K562 (cell line): ENCODE measurements at regions not wholly inside any gene's neighbourhood (a gene's known extent, or its start where the extent isn't known, plus 50 kb on each side); places are given as distances from the start of the nearest gene placed in this dataset.

ENCODE experiments used
- ATAC-seq: fragments of 200-7000 bp; cut with Tn5 transposase; 3 replicates; pipeline ENCODE4 v1.9.1; 2020; ENCODE audit warnings: moderate library complexity
- BruUV-seq: library from RNA; stranded (reverse); fragments of 400-500 nt; replicated peaks from 2 replicates; lab custom pipeline; 2021; lab: Mats Ljungman, UMichigan
- CTCF ChIA-PET: fragments of 300-600 bp; formaldehyde crosslinking; extraction: SDS; loops from one replicate; lab custom pipeline; 2021; ENCODE audit warnings: low intra/inter-chr PET ratio; lab: Yijun Ruan, JAX
- POLR2A ChIA-PET: fragments of 300-600, 350-650 bp; sonication (Branson Sonifier 250); formaldehyde crosslinking; extraction: SDS; loops from one replicate; lab custom pipeline; 2021; ENCODE audit warnings: antibody characterized with exemption, inconsistent platforms; lab: Yijun Ruan, JAX
- DNase-seq, 4 experiments: peaks; one replicate each; pipeline versions ENCODE4 v3.0.0 to v3.0.0-alpha.2; 2011 to 2018; ENCODE audit warnings: low spot score in 3 of 4, mixed read lengths in 3 of 4; ENCODE audit errors: extremely low read depth in 1 of 4
- FAIRE-seq: peaks from 2 replicates; lab custom pipeline; 2011; peaks lifted over from hg19 to GRCh38; lab: Jason Lieb, UNC
- H2AFZ ChIP-seq: 2 replicates; pipeline ENCODE4 v1.6.0; 2011; ENCODE audit warnings: low read depth, low read length, control low read depth, inconsistent platforms
- H3K27ac ChIP-seq: fragments of 200-600 bp; 3 replicates; pipeline ENCODE4 v1.8.0; 2011; ENCODE audit warnings: low read depth, mild to moderate bottlenecking, control low read depth, inconsistent platforms, low read length, moderate library complexity, mixed read lengths; ENCODE audit errors: extremely low read depth
- H3K27me3 ChIP-seq, 2 experiments: fragments of 300-600 bp in 1 of 2; 2 replicates in 1 of 2; 3 replicates in 1 of 2; pipeline versions ENCODE4 v1.6.0 to v1.8.0; 2011; ENCODE audit warnings: inconsistent platforms in 2 of 2, low read length in 2 of 2, mild to moderate bottlenecking in 1 of 2, mixed read lengths in 1 of 2, moderate library complexity in 1 of 2; ENCODE audit not compliant: control insufficient read depth in 2 of 2, insufficient read depth in 2 of 2
- H3K36me3 ChIP-seq: fragments of 300-600 bp; 3 replicates; pipeline ENCODE4 v1.8.0; 2011; ENCODE audit warnings: mild to moderate bottlenecking, low read length, inconsistent platforms; ENCODE audit not compliant: control insufficient read depth, insufficient read depth
- H3K4me1 ChIP-seq, 2 experiments: fragments of 200-600 bp in 1 of 2; replicated peaks in 1 of 2; 2 replicates in 1 of 2; 3 replicates in 1 of 2; pipeline versions ENCODE4 v1.5.1 to v1.8.0; 2011; ENCODE audit warnings: inconsistent platforms in 2 of 2, low read length in 2 of 2, mild to moderate bottlenecking in 1 of 2, mixed read lengths in 1 of 2, moderate library complexity in 1 of 2; ENCODE audit not compliant: control insufficient read depth in 2 of 2, insufficient read depth in 2 of 2
- H3K4me2 ChIP-seq: 2 replicates; pipeline ENCODE4 v1.6.1; 2011; ENCODE audit warnings: low read length, control low read depth, inconsistent platforms, mixed read lengths; ENCODE audit not compliant: insufficient read depth
- H3K4me3 ChIP-seq: fragments of 200-600 bp; sonication (generic), shearing (Covaris generic); 2 replicates; pipeline ENCODE4 v1.5.1; 2016; ENCODE audit warnings: control low read depth, inconsistent platforms
- H3K79me2 ChIP-seq: fragments of 200-600 bp; 3 replicates; pipeline ENCODE4 v1.8.0; 2011; ENCODE audit warnings: low read length, inconsistent platforms; ENCODE audit not compliant: control insufficient read depth, insufficient read depth
- H3K9ac ChIP-seq, 2 experiments: 2 replicates each; pipeline versions ENCODE4 v1.6.0 to v1.6.1; 2011; ENCODE audit warnings: low read depth in 2 of 2, low read length in 2 of 2, control low read depth in 1 of 2, inconsistent platforms in 1 of 2, mild to moderate bottlenecking in 1 of 2, mixed read lengths in 1 of 2; ENCODE audit not compliant: insufficient read depth in 1 of 2
- H3K9me1 ChIP-seq: one replicate; pipeline ENCODE4 v1.6.0; 2011; ENCODE audit warnings: inconsistent platforms, mild to moderate bottlenecking, low read length, moderate library complexity; ENCODE audit not compliant: control insufficient read depth, insufficient read depth
- H3K9me3 ChIP-seq: replicated peaks from 2 replicates; pipeline ENCODE4 v1.5.1; 2011; ENCODE audit warnings: low read depth, low read length, inconsistent platforms; ENCODE audit not compliant: control insufficient read depth, insufficient read depth
- H4K20me1 ChIP-seq: replicated peaks from 2 replicates; pipeline ENCODE4 v1.6.1; 2011; ENCODE audit warnings: low read length, inconsistent platforms, mixed read lengths; ENCODE audit not compliant: control insufficient read depth, insufficient read depth
- CREB1 ChIP-seq, 2 experiments: sonication (generic) in 1 of 2; formaldehyde crosslinking in 1 of 2; IDR thresholded peaks; 2 replicates each; pipeline versions ENCODE4 v1.6.1 to v1.8.0; 2012 to 2022; ENCODE audit warnings: inconsistent platforms in 1 of 2, mild to moderate bottlenecking in 1 of 2, missing genetic modification reagents in 1 of 2, moderate library complexity in 1 of 2
- DNMT1 ChIP-seq: fragments of 450-650 bp; IDR thresholded peaks from 2 replicates; pipeline ENCODE4 v1.6.1; 2016; ENCODE audit warnings: antibody characterized with exemption, mild to moderate bottlenecking
- RBM39 ChIP-seq: fragments of 200-400 bp; formaldehyde crosslinking; optimal IDR thresholded peaks from 2 replicates; pipeline ENCODE3; 2018; ENCODE audit warnings: low read depth, low read length
- STAG1 ChIP-seq: sonication (generic); formaldehyde crosslinking; IDR thresholded peaks from 2 replicates; pipeline ENCODE4 v1.5.0; 2020; ENCODE audit warnings: missing genetic modification reagents, borderline replicate concordance
- WGBS: fragments of 100-300 bp; shearing (Covaris generic); methylation state at CpG from one replicate; pipeline ENCODE4 v1.1.6; 2016; ENCODE audit warnings: low coverage, mixed read lengths; ENCODE audit not compliant: insufficient coverage; ENCODE audit errors: missing lambda C conversion rate; 5-methylcytosine and 5-hydroxymethylcytosine counted together
- in situ Hi-C: fragments of 300-500 bp; cut with MboI; formaldehyde crosslinking; loops from 4 replicates; pipeline ENCODE4 v1.15.0; 2018; ENCODE audit warnings: inconsistent platforms, mixed read lengths
- intact Hi-C: fragments of 100-400 bp; cut with micrococcal nuclease; formaldehyde crosslinking; loops from 2 replicates; pipeline ENCODE4 v1.14.2; 2022
- TF ChIP-seq, protein P1 (sequence below): IDR thresholded peaks from 3 replicates; pipeline ENCODE4 v1.6.1; 2011; ENCODE audit warnings: borderline replicate concordance, mild to moderate bottlenecking; ENCODE audit not compliant: insufficient read length, insufficient read depth
- TF ChIP-seq, protein P2 (sequence below): fragments of 450-650 bp; conservative IDR thresholded peaks from 2 replicates; pipeline ENCODE4 v1.6.1; 2016; ENCODE audit warnings: missing genetic modification characterization, low read depth, mild to moderate bottlenecking, missing compliant biosample characterization, moderate library complexity

DNA sequence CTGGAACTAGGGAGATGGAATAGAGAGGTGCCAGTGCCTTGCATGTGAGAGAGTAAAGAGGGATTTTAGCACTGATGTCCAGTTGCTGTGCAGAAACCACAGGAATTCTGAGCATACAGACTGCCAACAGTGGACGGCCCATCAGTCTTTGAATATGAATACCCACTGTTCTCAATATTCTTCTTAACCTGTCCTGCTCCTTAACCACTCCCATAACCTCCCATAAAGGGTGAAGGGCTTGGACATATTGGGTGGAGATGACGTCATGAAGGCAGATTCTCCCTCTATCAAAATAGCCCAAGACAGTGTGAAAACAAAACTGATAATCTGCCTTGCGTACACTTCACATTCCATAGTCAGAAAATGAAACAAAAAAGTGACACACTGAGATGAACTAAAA is 1313.7 kb upstream of the PABPC4L start (continued):
- TF ChIP-seq, protein P1, sequence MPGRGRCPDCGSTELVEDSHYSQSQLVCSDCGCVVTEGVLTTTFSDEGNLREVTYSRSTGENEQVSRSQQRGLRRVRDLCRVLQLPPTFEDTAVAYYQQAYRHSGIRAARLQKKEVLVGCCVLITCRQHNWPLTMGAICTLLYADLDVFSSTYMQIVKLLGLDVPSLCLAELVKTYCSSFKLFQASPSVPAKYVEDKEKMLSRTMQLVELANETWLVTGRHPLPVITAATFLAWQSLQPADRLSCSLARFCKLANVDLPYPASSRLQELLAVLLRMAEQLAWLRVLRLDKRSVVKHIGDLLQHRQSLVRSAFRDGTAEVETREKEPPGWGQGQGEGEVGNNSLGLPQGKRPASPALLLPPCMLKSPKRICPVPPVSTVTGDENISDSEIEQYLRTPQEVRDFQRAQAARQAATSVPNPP, result no peak

DNA sequence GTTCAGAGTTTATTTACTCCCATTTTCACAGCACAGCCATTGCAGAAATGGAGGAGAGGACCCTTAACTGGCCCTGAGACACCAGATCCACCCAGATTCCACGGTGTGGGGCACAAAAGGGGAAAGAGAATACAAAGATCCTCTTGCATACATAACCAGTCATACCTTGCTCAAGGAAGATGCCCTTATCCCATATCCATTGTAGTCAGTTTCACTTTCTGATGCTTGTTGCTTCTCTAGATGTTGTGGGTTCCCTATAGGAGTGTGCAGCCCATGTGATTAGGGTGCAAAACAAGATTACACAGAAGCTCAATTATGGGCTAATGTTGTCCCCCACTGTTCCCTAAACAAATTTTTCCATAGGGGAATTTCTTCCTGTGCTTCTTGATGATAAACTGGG is 1309.0 kb upstream of the PABPC4L start:
- H3K79me2 ChIP-seq, result no peaks in the 10 kb centered on the region
- TF ChIP-seq DNMT1, result no peak
- no peak for TF ChIP-seq CREB1 (IDR thresholded peaks at IDR 0.05)
- no peak for TF ChIP-seq CREB1 (CRISPR knock-in tag; IDR thresholded peaks at IDR 0.05)
- no peak for TF ChIP-seq STAG1 (CRISPR knock-in tag)
- TF ChIP-seq, protein P2, sequence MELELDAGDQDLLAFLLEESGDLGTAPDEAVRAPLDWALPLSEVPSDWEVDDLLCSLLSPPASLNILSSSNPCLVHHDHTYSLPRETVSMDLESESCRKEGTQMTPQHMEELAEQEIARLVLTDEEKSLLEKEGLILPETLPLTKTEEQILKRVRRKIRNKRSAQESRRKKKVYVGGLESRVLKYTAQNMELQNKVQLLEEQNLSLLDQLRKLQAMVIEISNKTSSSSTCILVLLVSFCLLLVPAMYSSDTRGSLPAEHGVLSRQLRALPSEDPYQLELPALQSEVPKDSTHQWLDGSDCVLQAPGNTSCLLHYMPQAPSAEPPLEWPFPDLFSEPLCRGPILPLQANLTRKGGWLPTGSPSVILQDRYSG, result no peak
- TF ChIP-seq RBM39, result no peak
- TF ChIP-seq, all 486 proteins: peak for 0
- POLR2A ChIA-PET, result no interaction called here
- no peaks in the 10 kb centered on the region for H3K27me3 ChIP-seq
- intact Hi-C loops (no loop called here), in situ Hi-C loops (no loop called here)
- CTCF ChIA-PET, result no interaction called here
- no peak for FAIRE-seq
- no peak overlapping the region for H3K4me2 ChIP-seq
- DNase-seq, result no peak
- no peaks in the 10 kb centered on the region for H3K36me3 ChIP-seq
- no peaks in the 10 kb centered on the region for H3K4me1 ChIP-seq
- ATAC-seq, result no peak
- H3K4me3 ChIP-seq, result no peak overlapping the region
- H3K27ac ChIP-seq, result no peak overlapping the region
- no peak overlapping the region for H3K9ac ChIP-seq
- no peaks in the 10 kb centered on the region for H3K9me1 ChIP-seq
- no peaks in the 10 kb centered on the region for H4K20me1 ChIP-seq
- H3K9me3 ChIP-seq, result no peaks in the 10 kb centered on the region; the same call in 1 of the 2 replicates
- 7% methylated on average over 1 of the region's 1 CpG for WGBS
- H2AFZ ChIP-seq, result no peak overlapping the region
- no TSS peak for BruUV-seq
